NCI-H226 (cell line): ENCODE measurements at regions not wholly inside any gene's neighbourhood (a gene's known extent, or its start where the extent isn't known, plus 50 kb on each side); places are given as distances from the start of the nearest gene placed in this dataset.

Source experiments
- DNase-seq: peaks from one replicate; pipeline ENCODE4 v3.0.0-alpha.2; 2015

GRCh38 chr20:50315586-50316551 lies 125.2 kb downstream of the CEBPB start:
- no peak for DNase-seq

GRCh38 chr20:50317116-50317515 lies 126.5 kb downstream of the CEBPB start:
- DNase-seq = no peak

- no peak for DNase-seq
Measured at GRCh38 chr20:50317609-50318008, 127.0 kb downstream of the CEBPB start.

GRCh38 chr20:50318710-50319109 lies 128.1 kb downstream of the CEBPB start:
- no peak for DNase-seq

GRCh38 chr20:50320005-50320900 lies 129.6 kb downstream of the CEBPB start:
- DNase-seq = peak; percentile 67

GRCh38 chr20:50320901-50321796 lies 130.5 kb downstream of the CEBPB start:
- peak; percentile 100 for DNase-seq

- peak; percentile 91 for DNase-seq
Measured at GRCh38 chr20:50321797-50322480, 131.3 kb downstream of the CEBPB start.

- no peak for DNase-seq
Measured at GRCh38 chr20:50322703-50323131, 132.1 kb downstream of the CEBPB start.

- DNase-seq = peak; percentile 41
Measured at GRCh38 chr20:50323209-50323608, 132.6 kb downstream of the CEBPB start.

GRCh38 chr20:50323777-50324775 lies 133.4 kb downstream of the CEBPB start:
- no peak for DNase-seq

GRCh38 chr20:50325215-50325614 lies 134.6 kb downstream of the CEBPB start:
- DNase-seq = no peak

- DNase-seq = no peak
Measured at GRCh38 chr20:50325651-50326050, 135.0 kb downstream of the CEBPB start.

GRCh38 chr20:50327666-50328065 lies 137.0 kb downstream of the CEBPB start:
- DNase-seq = no peak

- peak; percentile 52 for DNase-seq
Measured at GRCh38 chr20:50328222-50328979, 137.8 kb downstream of the CEBPB start.

- peak; percentile 70 for DNase-seq
Measured at GRCh38 chr20:50328996-50329898, 138.6 kb downstream of the CEBPB start.

GRCh38 chr20:50329981-50330503 lies 139.4 kb downstream of the CEBPB start:
- DNase-seq = no peak

- DNase-seq = no peak
Measured at GRCh38 chr20:50330504-50331313, 140.1 kb downstream of the CEBPB start.
